ENCODE measurements at regions not wholly inside any gene's neighbourhood (a gene's known extent, or its start where the extent isn't known, plus 50 kb on each side); places are given as distances from the start of the nearest gene placed in this dataset.
A peak's percentile ranks its signal among the peaks of the same experiment; 100 is the strongest.

DNA sequence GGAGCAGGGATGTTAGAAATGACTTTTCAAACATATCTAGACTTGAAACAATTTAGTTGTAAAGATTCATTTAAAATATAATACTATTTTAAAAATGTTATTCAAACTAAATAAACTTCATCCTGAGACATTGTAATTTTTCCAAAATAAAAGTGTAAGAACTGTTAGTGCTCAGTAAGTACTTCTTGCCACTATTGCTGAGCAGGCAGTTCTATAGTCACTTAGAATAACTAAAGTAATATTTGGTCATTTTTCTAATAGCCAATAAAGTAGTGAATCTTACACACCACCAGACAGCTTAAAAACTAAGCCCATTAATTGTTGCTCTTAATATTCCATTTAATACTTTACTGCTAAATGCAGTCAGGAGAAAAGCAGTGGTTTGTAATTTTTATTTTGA, 1120.0 kb upstream of the CDH10 start:
- DNase-seq (no peak), FAIRE-seq (no peak)
- Histone ChIP-seq H3K27ac (ENCODE audit: low read depth in 1 of 3, low read length in 2 of 3) (no peak overlapping the region), H3K9me3 (ENCODE audit: control insufficient read depth in 2 of 2, insufficient read depth in 1 of 2, low read depth in 1 of 2, low read length in 1 of 2) (peaks cover 0 to 4% of the 10 kb centered on the region in 2 donors), H3K27me3 (ENCODE audit: control insufficient read depth in 3 of 3, insufficient read depth in 3 of 3, low read length in 3 of 3) (no peaks in the 10 kb centered on the region), H3K4me1 (ENCODE audit: control insufficient read depth in 3 of 3, insufficient read depth in 2 of 3, low read depth in 1 of 3, low read length in 2 of 3) (no peaks in the 10 kb centered on the region), H3K36me3 (ENCODE audit: control insufficient read depth in 3 of 3, insufficient read depth in 2 of 3, low read depth in 1 of 3, low read length in 3 of 3) (no peaks in the 10 kb centered on the region), H3K4me3 (ENCODE audit: low read depth in 1 of 3, low read length in 3 of 3) (no peak overlapping the region)

DNA sequence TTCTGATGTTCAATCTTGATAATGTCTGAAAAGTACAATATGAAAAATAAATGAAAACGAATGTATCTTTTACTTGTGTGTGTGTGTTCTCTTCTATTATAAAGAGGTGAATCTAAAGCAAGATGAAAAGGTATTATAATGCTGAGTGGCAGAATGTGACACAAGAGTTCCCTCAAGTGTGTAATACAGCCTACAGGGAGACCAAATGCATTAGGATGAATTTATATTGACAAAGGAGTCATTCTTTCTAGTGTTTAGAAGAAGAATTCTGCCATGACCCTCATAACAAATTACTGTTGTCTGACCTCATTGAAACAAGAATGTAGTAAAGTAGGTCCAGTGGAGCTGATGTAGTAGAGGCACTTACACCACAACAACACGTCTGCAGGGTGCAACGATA, 1119.0 kb upstream of the CDH10 start:
- H3K36me3 ChIP-seq (ENCODE audit: control insufficient read depth in 3 of 3, insufficient read depth in 2 of 3, low read depth in 1 of 3, low read length in 3 of 3): no peaks in the 10 kb centered on the region
- 48 to 57% (median 53%) methylated on average over 3 of the region's 3 CpGs for WGBS, 3 donors
- H3K27ac ChIP-seq (ENCODE audit: low read depth in 1 of 3, low read length in 2 of 3): no peak overlapping the region
- H3K4me3 ChIP-seq (ENCODE audit: low read depth in 1 of 3, low read length in 3 of 3): no peak overlapping the region
- H3K27me3 ChIP-seq (ENCODE audit: control insufficient read depth in 3 of 3, insufficient read depth in 3 of 3, low read length in 3 of 3): no peaks in the 10 kb centered on the region
- peaks cover 0 to 7% of the 10 kb centered on the region in 2 donors for H3K9me3 ChIP-seq (ENCODE audit: control insufficient read depth in 2 of 2, insufficient read depth in 1 of 2, low read depth in 1 of 2, low read length in 1 of 2)
- DNase-seq (no peak), FAIRE-seq (no peak)
- H3K4me1 ChIP-seq (ENCODE audit: control insufficient read depth in 3 of 3, insufficient read depth in 2 of 3, low read depth in 1 of 3, low read length in 2 of 3): no peaks in the 10 kb centered on the region

DNA sequence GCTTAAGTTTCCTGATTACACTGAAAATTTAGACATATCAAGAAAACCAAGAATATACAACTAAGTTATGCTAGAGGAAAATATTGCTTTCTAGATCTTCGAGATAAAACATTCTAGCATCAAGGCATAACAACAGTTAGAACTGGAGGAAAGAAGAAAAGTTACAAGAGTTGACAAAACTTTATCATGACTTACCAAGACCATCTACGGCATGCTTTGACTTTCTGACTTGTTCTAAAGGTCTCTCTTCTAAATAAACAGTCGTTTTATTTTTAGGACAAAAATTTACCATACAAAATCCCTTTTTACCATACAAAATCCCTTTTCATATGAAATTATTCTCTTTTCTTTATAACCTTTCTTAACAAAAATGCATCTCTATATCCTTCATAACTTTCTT, 1110.1 kb upstream of the CDH10 start:
- no peak overlapping the region for H3K27ac ChIP-seq (ENCODE audit: low read depth in 1 of 3, low read length in 2 of 3)

DNA sequence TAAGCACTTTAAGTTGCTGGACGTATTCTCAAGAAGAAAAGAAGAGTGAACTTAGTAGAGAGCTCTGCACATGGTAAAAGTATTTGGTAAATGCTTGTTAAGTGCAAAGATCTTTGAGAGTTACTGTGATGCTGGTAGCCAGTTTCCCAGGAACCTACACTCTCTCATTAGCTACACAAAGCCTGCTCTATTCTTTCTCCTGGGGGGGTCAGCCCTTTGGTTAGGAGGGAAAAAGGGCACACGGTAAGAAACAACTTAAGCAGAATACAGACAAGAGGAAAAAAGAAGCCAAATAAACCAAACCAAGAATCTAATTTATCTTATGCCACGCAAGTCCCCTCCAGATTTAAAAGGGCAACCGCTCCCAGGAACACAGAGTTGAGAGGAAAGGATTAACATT, 1100.1 kb upstream of the CDH10 start:
- Histone ChIP-seq H3K36me3 (ENCODE audit: control insufficient read depth in 3 of 3, insufficient read depth in 2 of 3, low read depth in 1 of 3, low read length in 3 of 3) (no peaks in the 10 kb centered on the region), H3K27me3 (ENCODE audit: control insufficient read depth in 3 of 3, insufficient read depth in 3 of 3, low read length in 3 of 3) (no peaks in the 10 kb centered on the region), H3K4me1 (ENCODE audit: control insufficient read depth in 3 of 3, insufficient read depth in 2 of 3, low read depth in 1 of 3, low read length in 2 of 3) (no peaks in the 10 kb centered on the region), H3K4me3 (ENCODE audit: low read depth in 1 of 3, low read length in 3 of 3) (no peak overlapping the region), H3K27ac (ENCODE audit: low read depth in 1 of 3, low read length in 2 of 3) (no peak overlapping the region), H3K9me3 (ENCODE audit: control insufficient read depth in 2 of 2, insufficient read depth in 1 of 2, low read depth in 1 of 2, low read length in 1 of 2) (no peaks in the 10 kb centered on the region)
- DNase-seq: no peak
- 50 to 63% (median 58%) methylated on average over 4 of the region's 4 CpGs for WGBS, 3 donors
- no peak for FAIRE-seq

More for the DNA sequence above, 1110.1 kb upstream of the CDH10 start:
- FAIRE-seq: no peak
- no peaks in the 10 kb centered on the region for H3K4me1 ChIP-seq (ENCODE audit: control insufficient read depth in 3 of 3, insufficient read depth in 2 of 3, low read depth in 1 of 3, low read length in 2 of 3)
- no peaks in the 10 kb centered on the region for H3K27me3 ChIP-seq (ENCODE audit: control insufficient read depth in 3 of 3, insufficient read depth in 3 of 3, low read length in 3 of 3)
- no peaks in the 10 kb centered on the region for H3K36me3 ChIP-seq (ENCODE audit: control insufficient read depth in 3 of 3, insufficient read depth in 2 of 3, low read depth in 1 of 3, low read length in 3 of 3)
- no peak overlapping the region for H3K4me3 ChIP-seq (ENCODE audit: low read depth in 1 of 3, low read length in 3 of 3)
- WGBS, 3 donors: 27 to 46% (median 31%) methylated on average over 3 of the region's 3 CpGs
- DNase-seq: no peak
- peaks cover 0 to 19% of the 10 kb centered on the region in 2 donors for H3K9me3 ChIP-seq (ENCODE audit: control insufficient read depth in 2 of 2, insufficient read depth in 1 of 2, low read depth in 1 of 2, low read length in 1 of 2)

DNA sequence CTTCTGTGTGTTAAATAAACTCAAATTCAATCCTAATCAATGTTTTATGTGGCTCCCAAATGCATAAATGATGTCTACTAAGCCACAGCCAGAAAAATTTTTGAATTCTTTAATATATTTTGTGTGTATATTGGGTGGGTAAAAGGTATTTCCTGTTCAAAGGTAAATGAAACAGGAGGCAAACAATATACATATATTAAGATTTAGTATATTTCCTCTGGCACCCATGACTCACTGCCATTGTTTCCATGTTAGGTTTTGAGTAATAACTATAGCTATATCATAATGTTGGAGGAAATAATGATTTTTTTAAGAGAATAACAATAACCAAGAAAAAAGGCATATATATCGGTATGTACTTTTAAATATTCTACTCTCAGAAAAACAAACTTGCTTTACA, 1071.9 kb upstream of the CDH10 start:
- H3K4me3 ChIP-seq (ENCODE audit: low read depth in 1 of 3, low read length in 3 of 3): no peak overlapping the region
- no peaks in the 10 kb centered on the region for H3K9me3 ChIP-seq (ENCODE audit: control insufficient read depth in 2 of 2, insufficient read depth in 1 of 2, low read depth in 1 of 2, low read length in 1 of 2)
- H3K4me1 ChIP-seq (ENCODE audit: control insufficient read depth in 3 of 3, insufficient read depth in 2 of 3, low read depth in 1 of 3, low read length in 2 of 3): no peaks in the 10 kb centered on the region
- DNase-seq: no peak
- no peak overlapping the region for H3K27ac ChIP-seq (ENCODE audit: low read depth in 1 of 3, low read length in 2 of 3)
- FAIRE-seq: no peak
- no peaks in the 10 kb centered on the region for H3K27me3 ChIP-seq (ENCODE audit: control insufficient read depth in 3 of 3, insufficient read depth in 3 of 3, low read length in 3 of 3)
- H3K36me3 ChIP-seq (ENCODE audit: control insufficient read depth in 3 of 3, insufficient read depth in 2 of 3, low read depth in 1 of 3, low read length in 3 of 3): no peaks in the 10 kb centered on the region
- WGBS, 3 donors: 84 to 96% (median 90%) methylated on average over 1 of the region's 1 CpG

DNA sequence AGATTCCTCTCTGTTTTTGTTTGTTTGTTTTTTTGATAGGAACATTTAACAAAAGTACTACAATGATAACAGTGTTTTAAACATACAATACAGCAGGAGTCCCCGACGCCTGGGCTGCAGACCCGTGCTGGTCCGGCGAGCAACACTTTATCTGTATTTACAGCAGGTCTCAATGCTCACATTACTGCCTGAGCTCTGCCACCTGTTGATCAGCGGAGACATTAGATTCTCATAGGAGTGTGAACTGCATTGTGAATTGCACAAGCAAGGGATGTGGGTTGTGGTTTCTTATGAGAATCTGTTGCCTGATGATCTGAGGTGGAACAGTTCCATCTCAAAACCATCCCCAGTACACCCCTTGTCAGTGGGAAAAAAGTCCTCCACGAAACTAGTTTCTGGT, 1068.5 kb upstream of the CDH10 start:
- Histone ChIP-seq H3K4me1 (ENCODE audit: control insufficient read depth in 3 of 3, insufficient read depth in 2 of 3, low read depth in 1 of 3, low read length in 2 of 3) (no peaks in the 10 kb centered on the region), H3K4me3 (ENCODE audit: low read depth in 1 of 3, low read length in 3 of 3) (no peak overlapping the region), H3K36me3 (ENCODE audit: control insufficient read depth in 3 of 3, insufficient read depth in 2 of 3, low read depth in 1 of 3, low read length in 3 of 3) (no peaks in the 10 kb centered on the region), H3K9me3 (ENCODE audit: control insufficient read depth in 2 of 2, insufficient read depth in 1 of 2, low read depth in 1 of 2, low read length in 1 of 2) (no peaks in the 10 kb centered on the region), H3K27ac (ENCODE audit: low read depth in 1 of 3, low read length in 2 of 3) (no peak overlapping the region), H3K27me3 (ENCODE audit: control insufficient read depth in 3 of 3, insufficient read depth in 3 of 3, low read length in 3 of 3) (no peaks in the 10 kb centered on the region)
- WGBS, 3 donors: 16 to 24% (median 21%) methylated on average over 7 of the region's 7 CpGs
- FAIRE-seq (no peak), DNase-seq (no peak)

DNA sequence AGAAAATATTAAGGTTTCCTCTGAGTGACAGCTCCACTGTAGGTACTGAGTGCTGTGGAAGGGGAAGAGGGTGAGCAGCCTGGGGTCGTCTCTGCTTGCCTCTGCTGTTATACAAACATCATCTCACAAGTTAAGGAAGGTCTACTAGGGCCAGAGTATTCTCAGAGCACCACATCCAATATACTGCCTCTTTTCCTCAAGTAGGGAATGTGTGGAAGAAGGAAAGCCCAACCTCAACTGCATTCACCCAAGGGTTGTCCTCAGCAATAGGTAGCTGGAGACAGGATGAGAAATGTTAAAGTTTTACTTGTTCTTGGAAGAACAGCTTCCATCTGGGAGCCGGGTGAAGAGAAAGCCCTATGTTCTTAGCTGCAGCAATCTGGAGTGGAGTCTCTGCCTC, 1062.3 kb upstream of the CDH10 start:
- Histone ChIP-seq H3K36me3 (ENCODE audit: control insufficient read depth in 3 of 3, insufficient read depth in 2 of 3, low read depth in 1 of 3, low read length in 3 of 3) (no peaks in the 10 kb centered on the region), H3K4me3 (ENCODE audit: low read depth in 1 of 3, low read length in 3 of 3) (no peak overlapping the region), H3K4me1 (ENCODE audit: control insufficient read depth in 3 of 3, insufficient read depth in 2 of 3, low read depth in 1 of 3, low read length in 2 of 3) (no peaks in the 10 kb centered on the region), H3K9me3 (ENCODE audit: control insufficient read depth in 2 of 2, insufficient read depth in 1 of 2, low read depth in 1 of 2, low read length in 1 of 2) (no peaks in the 10 kb centered on the region), H3K27me3 (ENCODE audit: control insufficient read depth in 3 of 3, insufficient read depth in 3 of 3, low read length in 3 of 3) (no peaks in the 10 kb centered on the region), H3K27ac (ENCODE audit: low read depth in 1 of 3, low read length in 2 of 3) (no peak overlapping the region)
- 26 to 43% (median 33%) methylated on average over 2 of the region's 2 CpGs for WGBS, 3 donors
- peak in 1 of 2 donors; percentile 1 for DNase-seq
- no peak for FAIRE-seq

DNA sequence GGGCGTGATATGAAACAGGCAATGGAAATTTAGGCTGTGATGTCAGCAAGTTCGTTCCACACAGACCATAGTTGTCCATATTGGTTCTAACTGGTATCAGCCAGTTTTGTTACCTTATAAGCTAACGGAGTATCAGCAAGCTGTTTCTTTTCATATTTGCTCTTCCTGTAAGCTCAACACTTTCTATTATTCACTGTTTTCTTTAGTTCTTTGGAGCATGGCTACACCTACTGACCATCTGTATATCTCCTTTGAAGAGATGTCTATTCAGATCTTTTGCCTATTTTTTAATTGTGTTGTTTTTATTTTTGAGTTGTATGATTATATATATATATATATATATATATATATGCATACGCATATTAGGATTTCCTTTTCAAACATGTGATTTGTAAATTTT, 1057.2 kb upstream of the CDH10 start:
- FAIRE-seq: no peak
- no peak overlapping the region for H3K27ac ChIP-seq (ENCODE audit: low read depth in 1 of 3, low read length in 2 of 3)
- WGBS, 3 donors: 73 to 82% (median 80%) methylated on average over 4 of the region's 4 CpGs

DNA sequence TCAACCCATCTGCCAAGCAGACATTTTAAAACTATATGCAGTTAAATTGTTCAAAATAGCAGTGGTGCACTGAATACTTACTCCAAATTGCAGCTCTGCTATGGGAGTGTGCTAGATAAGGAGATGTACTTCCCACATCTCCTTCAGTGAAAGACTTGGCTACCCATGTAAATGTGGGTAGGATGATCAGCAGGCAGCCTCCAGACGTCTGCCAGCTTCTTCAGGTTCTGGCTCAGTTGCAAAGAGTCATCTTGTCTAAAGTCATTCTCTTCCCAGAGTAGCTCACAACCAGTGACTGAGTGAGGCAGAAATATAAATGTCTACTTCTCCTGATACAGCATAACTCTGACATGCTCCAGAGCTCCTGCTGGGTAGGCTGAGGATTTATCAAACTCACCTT, 1050.0 kb upstream of the CDH10 start:
- 28 to 52% (median 45%) methylated on average over 1 of the region's 1 CpG for WGBS, 3 donors

More for the DNA sequence above, 1057.2 kb upstream of the CDH10 start:
- H3K9me3 ChIP-seq (ENCODE audit: control insufficient read depth in 2 of 2, insufficient read depth in 1 of 2, low read depth in 1 of 2, low read length in 1 of 2): no peaks in the 10 kb centered on the region
- H3K4me1 ChIP-seq (ENCODE audit: control insufficient read depth in 3 of 3, insufficient read depth in 2 of 3, low read depth in 1 of 3, low read length in 2 of 3): no peaks in the 10 kb centered on the region
- no peaks in the 10 kb centered on the region for H3K27me3 ChIP-seq (ENCODE audit: control insufficient read depth in 3 of 3, insufficient read depth in 3 of 3, low read length in 3 of 3)
- no peaks in the 10 kb centered on the region for H3K36me3 ChIP-seq (ENCODE audit: control insufficient read depth in 3 of 3, insufficient read depth in 2 of 3, low read depth in 1 of 3, low read length in 3 of 3)
- no peak for DNase-seq
- no peak overlapping the region for H3K4me3 ChIP-seq (ENCODE audit: low read depth in 1 of 3, low read length in 3 of 3)

More for the DNA sequence above, 1050.0 kb upstream of the CDH10 start:
- no peaks in the 10 kb centered on the region for H3K27me3 ChIP-seq (ENCODE audit: control insufficient read depth in 3 of 3, insufficient read depth in 3 of 3, low read length in 3 of 3)
- FAIRE-seq (no peak), DNase-seq (no peak)
- H3K36me3 ChIP-seq (ENCODE audit: control insufficient read depth in 3 of 3, insufficient read depth in 2 of 3, low read depth in 1 of 3, low read length in 3 of 3): no peaks in the 10 kb centered on the region
- no peaks in the 10 kb centered on the region for H3K9me3 ChIP-seq (ENCODE audit: control insufficient read depth in 2 of 2, insufficient read depth in 1 of 2, low read depth in 1 of 2, low read length in 1 of 2)
- no peaks in the 10 kb centered on the region for H3K4me1 ChIP-seq (ENCODE audit: control insufficient read depth in 3 of 3, insufficient read depth in 2 of 3, low read depth in 1 of 3, low read length in 2 of 3)
- no peak overlapping the region for H3K4me3 ChIP-seq (ENCODE audit: low read depth in 1 of 3, low read length in 3 of 3)
- H3K27ac ChIP-seq (ENCODE audit: low read depth in 1 of 3, low read length in 2 of 3): no peak overlapping the region
